Lower lobe of right lung (tissue), 2 donors: ENCODE measurements at regions not wholly inside any gene's neighbourhood (a gene's known extent, or its start where the extent isn't known, plus 50 kb on each side); places are given as distances from the start of the nearest gene placed in this dataset.
"Not testable (repeated sequence)": the region's sequence is repeated elsewhere in the genome, so short reads cannot be mapped to it uniquely, and the experiment has no call there.

Source experiments
- ATAC-seq, 2 donors: fragments of 200-7000 bp; cut with Tn5 transposase; one replicate each; pipeline ENCODE4 v1.9.1; 2020 to 2022; ENCODE audit warnings: mild to moderate bottlenecking in 2 of 2, moderate library complexity in 2 of 2
- DNase-seq: peaks from one replicate; pipeline ENCODE4 v3.0.0-alpha.2; 2020
- H3K27ac ChIP-seq: fragments of 200-600 bp; one replicate; pipeline ENCODE4 v1.8.0; 2022
- H3K27me3 ChIP-seq: fragments of 200-600 bp; one replicate; pipeline ENCODE4 v1.8.0; 2022; ENCODE audit warnings: low read depth
- H3K36me3 ChIP-seq: fragments of 200-600 bp; one replicate; pipeline ENCODE4 v1.8.0; 2022; ENCODE audit warnings: mild to moderate bottlenecking
- H3K4me1 ChIP-seq: fragments of 200-600 bp; one replicate; pipeline ENCODE4 v1.8.0; 2022
- H3K4me3 ChIP-seq: fragments of 200-600 bp; one replicate; pipeline ENCODE4 v1.8.0; 2022; ENCODE audit warnings: mild to moderate bottlenecking
- H3K9me3 ChIP-seq: fragments of 200-600 bp; one replicate; pipeline ENCODE4 v1.8.0; 2022
- CTCF ChIP-seq: fragments of 200-600 bp; IDR thresholded peaks from one replicate; pipeline ENCODE4 v1.8.0; 2022; ENCODE audit warnings: antibody characterized with exemption, mild to moderate bottlenecking
- intact Hi-C: fragments of 100-400 bp; cut with DNase I; formaldehyde crosslinking; loops from one replicate; pipeline ENCODE4 v1.11.0; 2022
- donor health status: DM: no; HTN: yes; CAD: no; lungs with severe emphysema.

GRCh38 chrX:16067886-16068515 lies 55.4 kb upstream of the GRPR start:
- TF ChIP-seq CTCF, result no peak
- Histone ChIP-seq H3K4me1 (no peaks in the 10 kb centered on the region), H3K4me3 (no peak overlapping the region), H3K27me3 (no peaks in the 10 kb centered on the region), H3K9me3 (no peaks in the 10 kb centered on the region), H3K27ac (no peak overlapping the region), H3K36me3 (no peaks in the 10 kb centered on the region)
- intact Hi-C loops, result no loop called here
- ATAC-seq, result no peak
- DNase-seq, result no peak

DNA sequence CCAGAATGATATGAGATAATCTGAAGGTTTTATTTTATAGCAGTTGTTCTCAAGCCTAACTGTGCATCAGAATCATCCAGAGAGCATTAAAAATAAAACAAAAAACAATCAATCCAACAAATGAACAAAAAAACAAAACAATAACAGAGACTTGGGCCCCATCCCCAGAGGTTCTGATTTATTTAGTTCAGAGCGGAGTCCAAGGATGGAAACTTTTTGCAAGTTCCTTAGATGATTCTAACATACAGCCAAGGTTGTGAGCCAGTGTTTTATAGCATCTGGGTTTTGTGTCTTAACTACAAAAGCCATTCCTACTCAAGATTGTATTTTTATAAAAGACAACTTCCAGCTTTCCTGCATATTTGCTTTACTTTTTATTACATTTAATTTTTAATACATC lies 59.4 kb upstream of the GRPR start:
- Histone ChIP-seq H3K4me1 (no peaks in the 10 kb centered on the region), H3K27me3 (no peaks in the 10 kb centered on the region), H3K27ac (no peak overlapping the region), H3K4me3 (no peak overlapping the region), H3K36me3 (no peaks in the 10 kb centered on the region), H3K9me3 (no peaks in the 10 kb centered on the region)
- no peak for TF ChIP-seq CTCF
- intact Hi-C loops, result no loop called here
- ATAC-seq (no peak), DNase-seq (no peak)

GRCh38 chrX:16063141-16063540 lies 60.2 kb upstream of the GRPR start:
- Histone ChIP-seq H3K4me3 (no peak overlapping the region), H3K27me3 (no peaks in the 10 kb centered on the region), H3K27ac (no peak overlapping the region), H3K4me1 (no peaks in the 10 kb centered on the region), H3K36me3 (no peaks in the 10 kb centered on the region), H3K9me3 (no peaks in the 10 kb centered on the region)
- DNase-seq (no peak), ATAC-seq (no peak)
- no peak for TF ChIP-seq CTCF
- intact Hi-C loops, result no loop called here

GRCh38 chrX:16061296-16061695 lies 62.1 kb upstream of the GRPR start:
- Histone ChIP-seq H3K36me3 (no peaks in the 10 kb centered on the region), H3K9me3 (no peaks in the 10 kb centered on the region), H3K27me3 (no peaks in the 10 kb centered on the region), H3K4me1 (no peaks in the 10 kb centered on the region), H3K4me3 (no peak overlapping the region), H3K27ac (no peak overlapping the region)
- intact Hi-C loops, result no loop called here
- ATAC-seq (no peak), DNase-seq (no peak)
- TF ChIP-seq CTCF, result no peak

- no peaks in the 10 kb centered on the region for H3K4me1 ChIP-seq
- DNase-seq (no peak), ATAC-seq (no peak)
- H3K4me3 ChIP-seq, result no peak overlapping the region
- no peaks in the 10 kb centered on the region for H3K9me3 ChIP-seq
- H3K27me3 ChIP-seq, result no peaks in the 10 kb centered on the region
- TF ChIP-seq CTCF, result no peak
- H3K27ac ChIP-seq, result no peak overlapping the region
- intact Hi-C loops, result no loop called here
- no peaks in the 10 kb centered on the region for H3K36me3 ChIP-seq
Observed at GRCh38 chrX:16060252-16060651, 63.1 kb upstream of the GRPR start.

GRCh38 chrX:16049126-16049525 lies 74.2 kb upstream of the GRPR start:
- H3K9me3 ChIP-seq, H3K4me3 ChIP-seq, DNase-seq, ATAC-seq, intact Hi-C loops, H3K4me1 ChIP-seq, H3K36me3 ChIP-seq, H3K27me3 ChIP-seq, H3K27ac ChIP-seq: not testable (repeated sequence)
